ENCODE measurements at regions not wholly inside any gene's neighbourhood (a gene's known extent, or its start where the extent isn't known, plus 50 kb on each side); places are given as distances from the start of the nearest gene placed in this dataset.

DNA sequence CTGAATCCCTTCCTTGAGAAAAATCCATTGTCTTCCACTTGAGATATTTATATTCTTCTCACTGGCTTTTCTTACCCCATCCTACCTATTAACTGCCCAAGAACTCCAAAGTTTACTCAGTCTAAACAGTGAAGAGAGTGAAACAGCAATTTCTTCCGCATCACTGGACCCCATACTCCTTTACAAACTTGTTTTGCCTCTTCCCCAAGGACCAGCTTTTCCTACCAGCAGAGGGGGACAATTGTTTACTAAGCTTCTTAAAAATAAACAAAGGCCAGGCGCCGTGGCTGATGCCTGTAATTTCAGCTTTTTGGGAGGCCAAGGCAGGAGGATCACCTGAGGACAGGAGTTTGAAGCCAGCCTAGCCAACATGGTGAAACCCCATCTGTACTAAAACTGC is 52.0 kb downstream of the LRATD1 start:
- no peak for DNase-seq (ENCODE audit: low read depth)

DNA sequence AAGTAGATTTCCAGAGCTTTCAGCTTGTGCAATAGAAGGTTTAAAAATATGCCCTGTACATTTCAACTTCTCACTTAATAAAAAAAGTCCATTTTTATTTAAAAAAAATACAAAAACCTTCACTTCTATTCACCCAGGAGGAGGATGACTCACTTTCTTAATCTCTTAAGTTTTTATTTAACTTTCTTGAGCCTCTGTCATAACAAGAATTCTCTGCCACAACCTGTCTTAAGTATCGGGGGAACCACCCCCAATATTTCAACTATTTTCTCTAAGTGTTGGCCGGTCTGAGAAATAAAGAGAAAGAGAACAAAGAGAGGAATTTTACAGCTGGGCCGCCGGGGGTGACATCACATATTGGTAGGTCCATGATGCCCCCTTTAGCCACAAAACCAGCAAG is 58.4 kb downstream of the LRATD1 start:
- no peak for DNase-seq (ENCODE audit: low read depth)

DNA sequence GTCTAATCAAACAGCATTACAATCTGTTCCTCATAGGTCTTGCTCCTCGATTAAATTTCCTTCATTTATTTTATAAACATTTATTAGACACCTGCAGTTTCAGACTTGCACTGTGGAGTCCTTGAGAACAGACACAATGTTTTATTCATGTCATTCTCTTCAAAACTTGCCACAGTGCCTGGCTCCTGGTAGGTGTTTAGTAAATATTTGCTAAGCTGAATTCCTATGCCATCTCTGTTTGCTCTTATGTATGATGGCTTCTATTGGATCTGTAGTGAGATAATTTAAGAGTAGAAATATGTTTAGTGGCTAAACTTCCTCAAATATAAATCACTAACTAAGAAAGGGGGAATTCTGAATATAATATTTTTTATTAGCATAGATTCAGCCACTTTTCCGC is 61.4 kb downstream of the LRATD1 start:
- DNase-seq (ENCODE audit: low read depth), result no peak

DNA sequence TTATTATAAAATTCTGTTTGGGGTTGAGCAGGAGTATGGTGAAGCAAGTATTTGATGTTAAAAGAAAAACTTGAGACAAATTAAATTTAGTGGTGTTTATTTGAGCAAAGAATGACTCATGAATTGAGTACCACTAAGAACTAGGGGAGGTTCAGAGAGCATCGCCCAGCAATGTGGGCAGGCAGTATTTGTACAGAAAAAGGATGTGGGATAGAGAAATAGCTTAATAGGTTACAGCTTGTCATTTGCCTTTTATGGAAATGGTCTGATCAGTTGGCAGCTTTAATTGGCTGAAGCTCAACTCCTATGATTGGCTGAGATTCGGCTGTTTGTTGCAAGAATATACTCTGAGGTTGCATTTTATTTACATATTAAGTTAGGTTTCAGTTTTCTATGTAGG is 68.2 kb downstream of the LRATD1 start:
- no peak for DNase-seq (ENCODE audit: low read depth)

DNA sequence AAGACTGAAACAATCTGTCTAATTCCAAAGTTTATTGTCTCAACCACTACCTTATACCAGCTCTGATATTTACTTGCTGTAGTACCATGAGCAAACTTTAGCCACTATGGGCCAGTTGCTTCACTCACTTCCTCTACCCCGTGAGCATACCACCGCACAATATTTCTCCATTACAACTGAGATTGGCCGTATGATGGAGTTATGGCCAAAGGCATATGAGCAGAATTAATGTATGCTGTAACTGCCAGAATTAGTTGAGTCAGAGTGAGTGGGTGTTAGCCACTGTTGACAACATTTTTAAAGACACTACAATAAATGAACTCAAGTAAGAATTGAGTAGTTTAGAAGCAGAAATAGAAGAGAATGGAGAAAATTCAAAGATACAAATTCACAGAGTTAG is 69.7 kb downstream of the LRATD1 start:
- no peak for DNase-seq (ENCODE audit: low read depth)

DNA sequence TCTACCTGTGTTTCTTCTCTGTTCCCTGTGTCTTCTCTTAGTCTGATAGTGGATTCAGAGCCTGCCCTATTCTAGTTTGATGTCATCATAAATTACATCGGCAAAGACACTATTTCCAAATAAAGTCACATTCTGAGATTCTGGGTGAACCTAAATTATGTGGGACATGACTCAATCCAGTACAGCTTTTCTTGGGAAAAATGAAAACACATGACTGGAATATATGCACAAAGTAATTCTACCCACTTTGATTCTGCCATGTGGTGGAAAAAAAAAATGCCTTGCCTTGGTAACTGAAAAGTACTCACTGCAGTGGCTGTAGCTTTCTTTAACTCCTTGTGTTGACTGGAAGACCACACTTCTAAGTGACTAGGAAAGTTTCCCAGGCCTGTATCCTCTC is 73.7 kb downstream of the LRATD1 start:
- DNase-seq (ENCODE audit: low read depth), result no peak

DNA sequence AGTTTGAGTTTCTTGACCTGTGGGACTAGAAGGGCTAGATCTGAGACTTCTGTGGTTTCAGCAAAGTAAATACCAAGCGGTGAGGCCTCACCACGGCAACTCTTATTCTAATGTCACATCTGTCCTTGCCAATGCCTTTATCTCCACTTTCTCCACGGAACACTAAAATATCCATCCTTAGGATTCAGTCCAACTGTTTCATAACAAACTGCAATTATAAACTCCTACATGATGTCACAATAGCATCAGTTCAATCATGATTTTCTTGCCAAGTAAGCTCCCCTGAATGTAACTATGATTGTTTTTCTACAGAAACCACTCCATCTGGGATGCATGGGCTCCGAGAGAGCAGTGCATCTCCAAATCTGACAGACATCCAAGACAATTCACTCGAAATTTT is 79.6 kb downstream of the LRATD1 start:
- no peak for DNase-seq (ENCODE audit: low read depth)

DNA sequence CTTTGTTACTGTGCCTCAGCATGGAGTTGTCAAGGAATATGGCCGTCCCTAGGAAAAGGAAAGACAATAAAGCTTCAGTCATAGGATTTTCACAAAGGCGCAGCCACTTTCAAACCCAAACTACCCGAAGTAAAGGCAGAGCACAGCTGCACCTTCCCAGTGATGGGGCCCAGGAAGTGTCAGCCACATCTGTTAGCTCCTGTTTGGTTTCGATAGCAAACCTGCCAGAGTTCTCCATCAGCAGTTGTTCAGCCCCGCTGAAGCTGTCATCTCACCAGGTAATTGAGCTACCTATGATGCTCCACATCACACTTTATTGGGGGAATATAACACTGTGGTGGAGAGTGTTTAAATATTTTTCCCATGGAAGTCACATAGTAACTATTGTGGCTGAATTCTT is 80.7 kb downstream of the LRATD1 start:
- DNase-seq (ENCODE audit: low read depth), result no peak

DNA sequence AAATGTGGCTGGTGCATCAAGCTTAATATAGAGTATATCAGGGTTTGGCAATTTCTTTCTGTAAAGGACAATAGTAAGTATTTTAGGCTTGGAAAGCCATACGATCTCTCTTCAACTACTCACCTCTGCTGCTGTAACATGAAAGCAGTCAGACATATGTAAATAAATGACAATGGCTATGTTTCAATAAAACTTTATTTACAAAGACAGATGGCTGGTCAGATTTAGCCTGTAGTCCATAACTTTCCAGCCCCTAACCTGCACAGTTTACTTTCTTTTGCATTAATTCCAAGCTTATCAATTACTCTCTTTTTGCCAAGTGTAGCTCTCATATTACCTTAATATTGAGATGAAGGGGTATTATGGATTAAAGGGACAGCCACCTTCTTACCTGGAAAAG is 83.1 kb downstream of the LRATD1 start:
- DNase-seq (ENCODE audit: low read depth), result no peak

DNA sequence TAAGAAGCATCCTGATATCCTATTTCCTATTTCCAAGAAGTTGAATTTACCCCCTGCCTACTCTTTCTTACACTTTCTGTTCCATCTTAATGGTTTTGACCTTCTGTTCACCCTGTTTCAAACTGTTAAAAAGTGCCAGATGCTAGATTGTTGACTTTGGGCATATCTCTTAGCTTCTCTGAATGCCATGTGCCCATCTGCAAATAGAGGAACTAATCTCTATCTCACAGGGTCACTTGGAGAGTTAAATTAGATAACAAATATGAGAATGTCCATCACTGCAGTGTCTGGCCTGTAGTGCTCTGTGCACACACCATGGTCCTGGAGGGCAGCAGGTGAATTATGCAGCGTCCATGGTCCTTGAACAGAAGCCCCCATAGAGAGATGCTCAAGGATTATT is 83.8 kb downstream of the LRATD1 start:
- DNase-seq (ENCODE audit: low read depth), result no peak

DNA sequence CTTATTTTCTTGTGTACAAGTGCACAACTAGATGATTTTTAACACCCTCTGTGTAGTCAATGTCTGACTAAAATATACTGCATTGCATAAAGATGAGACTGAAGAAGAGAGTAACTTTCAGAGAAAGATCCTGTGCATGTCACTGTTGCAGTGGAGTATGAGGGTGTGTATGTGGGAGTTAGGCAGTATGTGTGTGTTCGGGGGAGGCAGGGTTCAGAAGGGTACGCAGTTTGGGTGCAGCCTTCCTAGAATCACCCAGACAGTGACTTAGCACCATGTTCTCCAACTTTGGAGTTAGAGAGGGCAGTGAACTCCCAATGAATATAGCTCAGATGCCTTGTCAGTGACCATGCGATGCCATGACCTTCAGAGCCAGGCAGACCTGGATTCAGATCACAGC is 84.6 kb downstream of the LRATD1 start:
- DNase-seq (ENCODE audit: low read depth), result no peak

DNA sequence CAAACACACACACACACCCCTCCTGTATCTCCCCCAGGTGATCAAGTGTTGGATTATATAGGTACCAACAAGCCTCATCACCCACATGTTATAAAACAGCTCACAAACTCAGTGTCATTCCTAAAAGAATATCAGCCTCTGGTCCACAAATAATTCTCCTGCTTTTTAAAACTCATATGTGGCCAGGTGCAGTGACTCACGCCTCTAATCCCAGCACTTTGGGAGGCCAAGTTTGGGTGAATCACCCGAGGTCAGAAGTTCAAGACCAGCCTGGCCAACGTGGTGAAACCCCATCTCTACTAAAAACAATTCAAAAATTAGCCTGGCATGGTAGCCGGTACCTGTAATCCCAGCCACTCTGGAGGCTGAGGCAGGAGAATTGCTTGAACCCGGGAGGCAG is 87.8 kb downstream of the LRATD1 start:
- DNase-seq (ENCODE audit: low read depth), result no peak

DNA sequence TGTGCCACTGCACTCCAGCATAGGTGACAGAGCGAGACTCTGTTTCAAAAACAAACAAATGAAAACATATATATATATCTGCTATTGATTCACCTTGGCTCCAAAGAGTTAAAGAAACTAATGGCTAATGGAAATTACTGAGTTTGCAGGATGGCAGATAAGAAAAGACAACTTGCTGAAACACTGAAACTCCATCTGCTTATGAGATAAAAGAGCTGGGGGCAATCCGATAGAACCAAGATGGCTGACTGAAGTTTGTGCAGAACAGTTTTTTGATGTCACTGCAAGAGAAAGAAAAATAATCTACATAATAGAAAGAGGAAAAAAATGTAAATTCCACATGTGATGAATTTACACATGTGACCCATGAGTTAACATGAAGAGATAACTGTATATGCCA is 88.2 kb downstream of the LRATD1 start:
- DNase-seq (ENCODE audit: low read depth), result no peak

DNA sequence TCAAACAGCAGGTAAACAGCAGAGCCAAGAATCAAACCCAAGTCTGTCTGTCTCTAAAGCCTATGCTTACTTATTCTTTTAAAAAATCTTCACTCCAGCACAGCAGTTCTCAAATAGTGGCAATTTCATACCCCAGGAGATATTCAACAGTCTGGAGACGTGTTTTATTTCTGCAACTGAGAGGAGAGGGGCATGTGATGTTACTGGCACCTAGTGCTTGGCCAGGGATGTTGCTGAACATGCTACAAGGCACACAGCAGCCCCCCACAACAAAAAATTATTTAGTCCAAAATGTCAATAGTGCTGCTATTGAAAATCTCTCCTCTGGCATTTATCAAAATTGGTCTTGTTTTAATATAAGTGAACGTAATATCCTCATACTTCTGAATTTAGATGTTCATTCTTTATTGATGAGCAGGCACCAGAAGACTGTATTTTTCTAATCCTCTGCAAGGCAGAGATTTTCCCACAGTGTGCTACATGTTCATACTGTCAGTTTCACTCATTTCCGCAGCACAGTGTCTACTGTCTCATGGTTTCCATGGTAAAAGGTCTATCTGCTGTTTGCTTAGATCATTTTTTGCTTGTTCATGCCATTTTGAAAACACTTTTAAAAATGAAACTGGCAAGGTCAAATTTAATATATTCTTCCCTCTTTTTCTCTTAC is 90.5 kb downstream of the LRATD1 start:
- no peak for DNase-seq (ENCODE audit: low read depth)

DNA sequence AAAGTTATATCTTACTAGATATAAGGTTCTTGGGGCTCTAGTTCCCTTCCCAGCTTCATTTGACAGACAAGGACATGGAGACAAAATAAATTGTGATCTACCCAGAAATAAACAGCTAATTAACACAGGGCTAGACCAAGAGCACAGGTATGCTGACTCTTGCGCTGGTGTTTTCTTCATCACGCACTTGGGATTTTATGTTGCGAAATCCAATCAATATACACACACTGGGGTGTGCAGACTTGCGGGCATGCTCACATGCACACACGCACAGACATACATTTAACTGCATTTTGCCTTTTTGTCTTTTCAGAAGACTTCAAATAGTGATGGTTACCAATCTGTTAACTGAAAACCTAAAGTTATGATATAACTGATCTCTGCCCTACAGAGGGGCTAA is 91.2 kb downstream of the LRATD1 start:
- no peak for DNase-seq (ENCODE audit: low read depth)

DNA sequence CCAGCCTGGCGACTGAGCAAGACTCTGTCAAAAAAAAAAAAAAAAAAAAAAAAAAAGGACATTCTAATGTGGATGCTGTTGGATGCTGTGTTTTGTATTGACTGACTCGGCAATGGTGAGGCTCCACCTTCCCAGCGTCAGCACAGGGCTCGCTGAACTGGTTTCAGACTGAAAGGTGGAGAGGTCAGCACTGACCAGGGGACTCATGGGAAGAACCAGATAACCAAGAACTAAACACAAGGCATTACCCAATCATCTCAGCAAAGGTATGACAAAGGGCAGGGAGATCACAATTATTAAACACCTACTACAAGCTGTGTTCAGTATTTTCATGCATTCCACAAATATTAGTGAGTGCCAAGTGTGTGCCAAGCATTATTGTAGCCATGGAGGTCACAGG is 103.2 kb downstream of the LRATD1 start:
- no peak for DNase-seq (ENCODE audit: low read depth)

DNA sequence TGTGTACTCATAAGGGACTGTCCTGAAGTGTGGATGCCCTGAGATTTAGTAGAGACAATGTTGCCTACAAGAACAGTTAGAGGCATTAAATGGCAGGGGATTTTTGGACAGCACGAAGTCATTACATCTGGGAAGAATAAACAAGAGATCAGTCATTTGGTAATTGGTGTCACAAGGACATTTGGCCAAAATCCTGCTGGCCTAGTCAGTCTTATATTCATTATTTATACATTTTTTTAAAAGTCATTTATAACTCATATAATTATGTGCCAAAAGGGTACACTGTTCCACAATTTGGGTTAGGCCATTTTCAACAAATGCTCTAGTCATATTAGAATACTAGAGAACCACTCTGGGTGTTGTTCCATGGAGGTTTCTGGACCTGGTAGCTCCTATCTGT is 104.7 kb downstream of the LRATD1 start:
- no peak for DNase-seq (ENCODE audit: low read depth)

DNA sequence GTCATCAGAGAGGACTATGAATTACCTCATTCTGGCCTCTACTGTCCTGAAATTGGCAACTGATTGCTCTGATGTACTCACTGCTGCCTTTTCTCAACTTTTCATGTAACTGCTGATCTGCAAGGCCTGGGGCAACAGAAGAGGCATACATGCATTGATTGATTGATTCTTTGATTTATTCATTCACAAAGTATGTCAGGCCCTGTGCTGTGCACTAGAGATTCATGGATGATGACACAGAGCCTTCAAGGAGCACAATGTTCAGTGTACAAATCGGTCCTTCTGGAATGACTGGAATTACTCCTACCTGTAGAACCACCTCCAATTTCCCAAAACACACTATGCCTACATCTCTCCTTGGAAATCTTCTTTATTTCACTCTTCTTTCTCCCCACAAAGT is 111.3 kb downstream of the LRATD1 start:
- no peak for DNase-seq (ENCODE audit: low read depth)

DNA sequence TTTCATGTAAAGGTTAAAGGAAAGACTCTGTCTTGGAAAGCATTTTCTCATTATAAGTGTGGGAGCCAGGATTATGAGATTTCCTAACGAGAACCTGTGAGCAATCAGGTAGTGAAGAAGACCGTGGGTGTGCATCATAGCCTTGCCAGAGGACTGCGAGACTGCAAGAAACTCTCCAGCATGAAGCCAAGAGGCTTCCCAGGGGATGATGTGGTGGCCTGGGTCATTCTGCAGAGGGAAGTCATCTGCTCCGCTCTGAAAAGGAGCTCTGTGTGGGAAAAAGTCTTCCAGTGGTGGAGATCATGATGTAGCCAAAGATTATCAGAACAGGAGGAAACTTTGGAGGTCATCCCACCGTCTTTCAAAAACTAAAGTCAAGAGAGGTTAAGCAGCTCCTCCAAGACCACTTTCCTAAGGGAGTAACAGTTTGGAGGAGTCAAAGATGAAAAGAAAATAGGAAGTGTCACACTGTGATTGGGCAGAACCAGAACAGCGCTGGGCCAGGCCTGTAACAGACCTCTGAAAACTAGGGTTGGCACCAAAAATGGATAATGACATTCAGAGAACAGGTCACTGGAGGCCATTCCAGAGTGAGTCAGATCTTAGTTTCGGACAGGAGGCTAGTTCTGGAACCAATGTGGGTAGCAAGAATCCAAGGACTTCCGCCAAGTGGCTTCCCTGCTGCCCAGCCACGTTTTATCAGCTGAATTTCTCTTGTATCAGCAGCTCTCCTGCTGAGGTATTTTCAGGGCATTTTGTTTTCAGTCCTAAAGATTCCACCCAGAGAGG is 113.0 kb downstream of the LRATD1 start:
- DNase-seq (ENCODE audit: low read depth), result no peak

DNA sequence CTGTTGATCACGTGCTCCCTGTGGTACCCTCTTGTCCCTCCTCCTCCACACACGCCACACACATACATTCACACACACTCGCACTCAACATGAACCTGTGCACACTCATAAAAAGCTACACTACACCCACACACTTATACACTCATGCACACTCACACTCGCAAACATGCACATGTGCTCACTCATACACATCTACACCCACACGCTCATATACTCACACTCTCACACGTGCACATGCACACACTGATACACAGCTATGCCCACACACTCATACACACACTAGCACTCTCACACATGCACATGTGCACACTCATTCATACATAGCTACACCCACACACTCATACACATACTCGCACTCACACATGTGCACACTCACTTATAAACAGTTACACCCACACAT is 113.6 kb downstream of the LRATD1 start:
- DNase-seq (ENCODE audit: low read depth), result no peak

DNA sequence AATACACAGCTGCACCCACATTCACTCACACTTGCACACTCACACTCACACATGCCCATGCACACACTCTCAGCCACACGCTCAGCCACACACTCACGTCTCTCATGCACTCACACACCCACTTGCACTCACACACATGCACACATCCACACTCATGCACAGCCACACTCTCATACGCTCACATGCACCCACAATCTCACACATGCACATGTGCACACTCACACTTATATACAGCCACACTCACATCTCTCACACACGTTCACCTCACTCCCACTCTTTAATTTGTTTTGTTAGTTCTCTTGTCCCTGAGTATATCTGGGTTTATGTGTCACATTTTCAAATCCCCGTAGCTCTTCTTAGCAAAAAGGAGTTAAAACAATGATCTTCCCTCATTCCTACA is 114.9 kb downstream of the LRATD1 start:
- DNase-seq (ENCODE audit: low read depth), result no peak

DNA sequence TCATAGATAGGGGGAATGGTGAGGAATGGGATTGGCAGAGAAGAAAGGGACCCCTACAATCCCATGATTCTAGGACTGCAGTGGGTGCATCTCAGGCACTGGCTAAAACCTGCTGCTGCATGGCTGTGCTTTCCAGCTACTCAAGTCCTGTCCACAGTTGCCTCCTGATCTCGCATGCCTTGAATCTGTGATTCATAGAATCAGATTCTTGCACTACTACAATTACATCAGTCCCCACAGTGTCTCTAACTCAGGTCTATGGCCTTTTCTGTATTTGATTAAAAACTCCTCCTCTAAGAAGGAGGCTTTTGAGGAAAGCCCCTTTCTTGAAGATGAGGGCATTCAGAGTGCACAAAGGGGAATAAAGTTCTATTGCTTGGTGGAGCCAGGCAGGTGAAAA is 117.4 kb downstream of the LRATD1 start:
- DNase-seq (ENCODE audit: low read depth), result no peak

DNA sequence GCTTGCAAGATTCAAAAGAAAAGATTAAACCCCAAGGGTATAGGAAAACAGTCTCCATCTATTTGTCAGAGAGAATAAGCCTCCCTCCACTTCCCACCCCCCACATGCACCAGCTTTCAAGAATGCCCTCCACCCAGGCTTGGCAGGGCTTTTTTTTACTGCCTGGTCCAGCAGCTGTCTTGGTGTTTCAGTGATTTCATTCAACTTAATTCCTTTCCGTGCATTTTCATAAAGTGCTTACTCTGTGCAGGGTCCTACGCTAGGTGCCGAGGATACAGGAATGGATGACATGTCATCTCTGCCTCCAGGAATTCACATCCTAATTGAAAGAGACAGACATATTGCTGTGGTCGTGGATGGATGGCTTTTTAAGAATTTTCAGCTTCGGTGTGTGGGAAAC is 117.9 kb downstream of the LRATD1 start:
- no peak for DNase-seq (ENCODE audit: low read depth)

DNA sequence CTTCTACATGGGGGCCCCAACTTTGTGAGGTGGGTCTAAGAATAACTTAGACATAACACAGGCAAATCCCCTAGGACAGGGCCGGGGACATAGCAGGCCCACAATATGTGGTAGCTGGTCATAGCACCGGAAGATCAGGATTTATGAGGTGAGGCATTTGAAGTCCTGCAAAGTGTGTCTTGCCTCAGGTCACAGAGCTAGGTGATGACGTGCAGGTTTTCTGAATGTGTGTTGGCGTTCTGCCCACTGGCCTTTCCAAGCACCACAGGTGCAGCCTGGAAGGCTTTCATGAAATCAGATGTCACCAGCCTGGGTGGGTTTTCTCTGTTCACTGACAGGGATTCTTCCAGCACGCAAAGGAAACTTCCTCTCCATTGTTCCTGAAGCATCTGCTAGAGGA is 119.1 kb downstream of the LRATD1 start:
- DNase-seq (ENCODE audit: low read depth), result no peak

Data from amniotic epithelial cell (primary cell).